ENCODE measurements at regions not wholly inside any gene's neighbourhood (a gene's known extent, or its start where the extent isn't known, plus 50 kb on each side); places are given as distances from the start of the nearest gene placed in this dataset.

DNA sequence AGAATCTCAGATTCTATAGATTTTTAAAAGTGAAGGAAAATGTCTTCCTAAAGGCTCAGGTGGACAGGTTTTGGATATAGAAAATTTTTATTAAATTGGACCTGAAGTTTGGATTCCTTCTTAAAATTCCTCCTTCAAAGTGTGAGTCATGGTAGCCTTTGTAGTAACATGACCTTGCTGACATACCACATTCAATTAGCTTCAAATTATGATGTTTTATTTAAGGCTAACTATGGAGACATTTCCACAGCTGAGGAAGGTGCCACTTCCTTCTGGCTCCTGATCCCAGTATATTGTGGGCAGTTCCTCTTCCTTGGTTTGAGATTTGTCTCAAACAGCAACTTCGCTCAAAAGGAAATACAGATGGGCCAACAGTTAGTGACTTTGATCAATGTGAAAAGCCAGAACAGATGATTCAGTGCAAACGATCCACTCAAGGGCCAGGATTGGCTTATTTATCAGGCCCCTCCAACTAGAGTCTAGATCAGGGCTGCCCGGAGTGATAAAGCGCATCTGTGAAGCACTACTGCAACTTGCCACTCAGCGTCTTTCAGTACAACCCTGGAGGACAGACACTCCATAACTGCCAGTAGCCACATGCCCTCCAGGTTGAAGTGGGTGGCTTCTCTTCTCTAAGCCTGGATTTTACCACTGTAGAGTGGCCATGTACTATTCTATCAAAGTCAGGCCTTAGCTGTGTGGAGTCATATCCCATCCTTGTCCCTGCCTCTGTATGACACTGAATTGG lies 573.5 kb downstream of the KIF20B start:
- POLR2A ChIA-PET (ENCODE audit: unreplicated experiment): no interaction called here
- ATAC-seq: no peak

DNA sequence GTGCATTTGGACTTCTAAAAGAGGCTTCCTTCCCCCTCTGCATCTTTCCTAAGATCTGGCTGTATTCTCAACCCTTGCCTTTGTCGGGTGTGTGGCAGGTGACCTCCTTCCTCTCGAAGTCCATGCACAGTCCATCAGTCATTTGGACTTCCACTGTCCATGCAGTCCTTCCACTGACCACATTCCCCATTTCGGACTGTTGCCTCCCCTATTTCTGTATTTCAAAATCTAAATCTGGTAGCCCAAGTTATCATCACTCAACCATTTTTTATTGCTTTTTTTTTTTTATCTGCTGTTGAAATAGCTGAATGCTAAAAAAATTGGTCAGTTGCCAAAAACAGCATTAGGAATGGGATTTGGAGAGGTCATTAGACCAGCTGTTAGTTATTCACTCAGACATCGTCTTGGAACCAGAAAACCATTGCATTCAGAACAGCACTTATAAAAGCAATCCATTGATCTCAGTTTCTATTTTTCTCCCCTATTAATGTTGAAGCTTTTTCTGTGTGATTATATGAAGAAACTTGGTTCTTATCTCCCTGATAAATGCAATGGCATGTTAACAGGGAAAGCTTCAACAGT lies 575.6 kb downstream of the KIF20B start:
- Histone ChIP-seq H3K9me3 (ENCODE audit: low read length) (no peaks in the 10 kb centered on the region), H3K9me2 (replicated peaks; ENCODE audit: low read length) (no peaks in the 10 kb centered on the region), H3K4me3 (ENCODE audit: low read length) (no peak overlapping the region), H3K36me3 (ENCODE audit: low read depth, low read length) (no peaks in the 10 kb centered on the region), H2AFZ (ENCODE audit: low read length) (no peak overlapping the region), H3K4me1 (ENCODE audit: insufficient read depth, low read length) (no peaks in the 10 kb centered on the region), H3K27me3 (ENCODE audit: low read length) (no peaks in the 10 kb centered on the region), H3K27ac (ENCODE audit: low read length) (no peak overlapping the region), H3K9ac (ENCODE audit: low read length) (no peak overlapping the region), H4K20me1 (ENCODE audit: low read length) (no peaks in the 10 kb centered on the region), H3K79me2 (ENCODE audit: low read length) (no peaks in the 10 kb centered on the region), H3F3A (ENCODE audit: low read length, unreplicated experiment) (no peaks in the 10 kb centered on the region), H3K4me2 (ENCODE audit: low read length) (no peak overlapping the region)
- TF ChIP-seq, protein P1, sequence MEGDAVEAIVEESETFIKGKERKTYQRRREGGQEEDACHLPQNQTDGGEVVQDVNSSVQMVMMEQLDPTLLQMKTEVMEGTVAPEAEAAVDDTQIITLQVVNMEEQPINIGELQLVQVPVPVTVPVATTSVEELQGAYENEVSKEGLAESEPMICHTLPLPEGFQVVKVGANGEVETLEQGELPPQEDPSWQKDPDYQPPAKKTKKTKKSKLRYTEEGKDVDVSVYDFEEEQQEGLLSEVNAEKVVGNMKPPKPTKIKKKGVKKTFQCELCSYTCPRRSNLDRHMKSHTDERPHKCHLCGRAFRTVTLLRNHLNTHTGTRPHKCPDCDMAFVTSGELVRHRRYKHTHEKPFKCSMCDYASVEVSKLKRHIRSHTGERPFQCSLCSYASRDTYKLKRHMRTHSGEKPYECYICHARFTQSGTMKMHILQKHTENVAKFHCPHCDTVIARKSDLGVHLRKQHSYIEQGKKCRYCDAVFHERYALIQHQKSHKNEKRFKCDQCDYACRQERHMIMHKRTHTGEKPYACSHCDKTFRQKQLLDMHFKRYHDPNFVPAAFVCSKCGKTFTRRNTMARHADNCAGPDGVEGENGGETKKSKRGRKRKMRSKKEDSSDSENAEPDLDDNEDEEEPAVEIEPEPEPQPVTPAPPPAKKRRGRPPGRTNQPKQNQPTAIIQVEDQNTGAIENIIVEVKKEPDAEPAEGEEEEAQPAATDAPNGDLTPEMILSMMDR (conservative IDR thresholded peaks at IDR 0.05; ENCODE audit: low read depth, low read length): no peak
- TF ChIP-seq EZH2 (IDR thresholded peaks at IDR 0.05; ENCODE audit: low read length, unreplicated experiment) (no peak), EZH2phosphoT487 (IDR thresholded peaks at IDR 0.05; ENCODE audit: borderline replicate concordance, low read length) (no peak)
- ATAC-seq: no peak
- DNase-seq: no peak
- intact Hi-C loops (cut with micrococcal nuclease): no loop called here
- CTCF ChIA-PET: no interaction called here
- BruUV-seq (replicated peaks): no TSS peak
- POLR2A ChIA-PET (ENCODE audit: unreplicated experiment): no interaction called here

More for the DNA sequence above, 573.5 kb downstream of the KIF20B start:
- Histone ChIP-seq H3K79me2 (ENCODE audit: low read length) (no peaks in the 10 kb centered on the region), H3K36me3 (ENCODE audit: low read depth, low read length) (no peaks in the 10 kb centered on the region), H4K20me1 (ENCODE audit: low read length) (no peaks in the 10 kb centered on the region), H3K4me1 (ENCODE audit: insufficient read depth, low read length) (no peaks in the 10 kb centered on the region), H3K4me3 (ENCODE audit: low read length) (no peak overlapping the region), H3K27me3 (ENCODE audit: low read length) (no peaks in the 10 kb centered on the region), H3F3A (ENCODE audit: low read length, unreplicated experiment) (no peaks in the 10 kb centered on the region), H3K9ac (ENCODE audit: low read length) (no peak overlapping the region), H3K4me2 (ENCODE audit: low read length) (no peak overlapping the region), H3K27ac (ENCODE audit: low read length) (no peak overlapping the region), H3K9me2 (replicated peaks; ENCODE audit: low read length) (no peaks in the 10 kb centered on the region), H3K9me3 (ENCODE audit: low read length) (no peaks in the 10 kb centered on the region), H2AFZ (ENCODE audit: low read length) (no peak overlapping the region)
- intact Hi-C loops (cut with micrococcal nuclease): no loop called here
- no peak for TF ChIP-seq EZH2 (IDR thresholded peaks at IDR 0.05; ENCODE audit: low read length, unreplicated experiment)
- TF ChIP-seq, protein P1 (conservative IDR thresholded peaks at IDR 0.05; ENCODE audit: low read depth, low read length): no peak
- TF ChIP-seq EZH2phosphoT487 (IDR thresholded peaks at IDR 0.05; ENCODE audit: borderline replicate concordance, low read length): no peak
- no peak for DNase-seq
- no TSS peak for BruUV-seq (replicated peaks)
- CTCF ChIA-PET: no interaction called here

DNA sequence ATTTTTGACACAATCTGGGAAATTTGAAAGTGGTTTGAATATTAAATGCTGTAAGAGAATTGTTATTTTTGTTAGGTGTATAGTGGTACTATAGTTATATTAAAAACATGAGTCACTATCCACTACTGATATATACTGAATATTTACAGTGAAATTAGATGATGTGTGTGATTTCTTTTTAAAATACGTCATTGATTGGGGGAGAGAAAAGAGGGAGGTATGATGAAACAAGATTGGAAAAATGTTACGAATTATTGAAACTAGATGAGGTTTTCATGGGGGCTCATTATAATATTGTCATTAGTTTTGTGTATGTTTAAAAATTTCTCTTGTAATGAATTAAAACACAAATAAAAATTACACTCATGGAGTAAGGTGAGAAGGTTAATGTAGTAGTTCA lies 571.4 kb downstream of the HTR7 start:
- H3K36me3 ChIP-seq (ENCODE audit: low read depth, low read length): no peaks in the 10 kb centered on the region
- no peak for DNase-seq
- TF ChIP-seq EZH2phosphoT487 (IDR thresholded peaks at IDR 0.05; ENCODE audit: borderline replicate concordance, low read length) (no peak), EZH2 (IDR thresholded peaks at IDR 0.05; ENCODE audit: low read length, unreplicated experiment) (no peak)
- TF ChIP-seq, protein P1 (conservative IDR thresholded peaks at IDR 0.05; ENCODE audit: low read depth, low read length): no peak
- intact Hi-C loops (cut with micrococcal nuclease): loop anchor here (5.0 kb wide), 3 partner anchors 334 to 576 kb away; no protein-coding TSS in a partner anchor
- no peaks in the 10 kb centered on the region for H3K9me2 ChIP-seq (replicated peaks; ENCODE audit: low read length)
- no peak overlapping the region for H3K4me3 ChIP-seq (ENCODE audit: low read length)
- BruUV-seq (replicated peaks): no TSS peak
- H3K27me3 ChIP-seq (ENCODE audit: low read length): no peaks in the 10 kb centered on the region
- peaks cover 19% of the 10 kb centered on the region for H3K4me1 ChIP-seq (ENCODE audit: insufficient read depth, low read length)
- H3K27ac ChIP-seq (ENCODE audit: low read length): no peak overlapping the region
- H2AFZ ChIP-seq (ENCODE audit: low read length): no peak overlapping the region
- H3K4me2 ChIP-seq (ENCODE audit: low read length): no peak overlapping the region
- ChIA-PET CTCF (no interaction called here), POLR2A (ENCODE audit: unreplicated experiment) (no interaction called here)
- no peaks in the 10 kb centered on the region for H3K9me3 ChIP-seq (ENCODE audit: low read length)
- no peaks in the 10 kb centered on the region for H3K79me2 ChIP-seq (ENCODE audit: low read length)
- no peak overlapping the region for H3K9ac ChIP-seq (ENCODE audit: low read length)
- no peak for ATAC-seq
- no peaks in the 10 kb centered on the region for H4K20me1 ChIP-seq (ENCODE audit: low read length)
- no peaks in the 10 kb centered on the region for H3F3A ChIP-seq (ENCODE audit: low read length, unreplicated experiment)
